Midbrain (tissue), 1 donor: ENCODE measurements at regions not wholly inside any gene's neighbourhood (a gene's known extent, or its start where the extent isn't known, plus 50 kb on each side); places are given as distances from the start of the nearest gene placed in this dataset.
"Not testable (repeated sequence)": the region's sequence is repeated elsewhere in the genome, so short reads cannot be mapped to it uniquely, and the experiment has no call there.

ENCODE experiments used
- DNase-seq: peaks from one replicate; lab custom pipeline; 2025; lab: John Stamatoyannopoulos, UW

DNA sequence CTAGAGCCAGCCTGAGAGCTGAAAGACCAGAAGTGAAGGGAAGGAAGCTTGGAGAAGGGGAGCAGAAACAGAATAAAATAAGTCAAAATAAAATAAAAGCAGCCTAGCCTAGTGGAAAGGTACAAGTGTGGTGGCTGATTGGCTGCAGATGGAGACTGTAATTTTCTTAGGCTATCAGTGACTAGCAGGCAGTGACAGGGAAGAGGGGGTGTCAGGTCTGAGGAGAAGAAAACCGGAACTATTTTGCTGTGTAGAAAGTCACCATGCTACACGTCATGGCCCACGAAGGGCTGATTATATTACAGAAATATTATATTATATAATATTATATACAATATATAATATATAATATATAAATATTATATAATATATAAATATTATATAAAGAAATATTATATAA, 98.1 kb upstream of the TAF11L2 start:
- no peak for DNase-seq

DNA sequence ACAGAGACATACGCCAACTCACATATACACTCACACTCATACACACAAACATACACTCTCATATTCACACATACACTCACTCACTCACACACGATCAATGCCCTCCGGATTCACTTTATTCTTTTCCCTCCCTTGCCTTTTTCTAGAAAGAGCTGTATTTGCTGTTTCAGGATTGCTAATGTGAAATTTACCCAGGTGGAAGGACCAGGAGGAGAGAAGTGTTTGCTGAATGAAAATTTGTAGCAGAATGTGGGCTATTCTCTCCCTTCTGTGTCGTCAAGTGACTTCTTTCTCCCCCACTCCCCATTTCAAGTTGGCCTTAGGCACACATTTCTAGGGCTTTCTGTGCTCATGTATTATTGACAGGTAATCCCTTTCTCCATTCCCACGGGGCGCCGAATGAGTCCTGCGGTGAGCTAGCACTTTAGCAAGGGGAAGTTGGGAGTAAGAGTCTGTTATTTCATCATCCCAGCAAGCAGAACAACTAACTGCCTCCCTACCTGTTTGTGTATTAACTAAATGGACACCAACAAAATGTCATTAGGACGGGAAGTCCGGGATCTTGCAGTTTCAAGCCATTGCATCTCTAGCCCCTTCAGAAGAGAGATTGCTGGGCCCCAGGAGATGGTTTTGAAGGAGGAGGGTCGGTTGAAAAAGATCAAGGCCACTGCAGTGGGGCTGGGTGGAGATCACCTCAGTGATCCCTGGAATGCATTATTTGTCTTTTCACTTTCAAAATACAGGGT, 97.1 kb upstream of the TAF11L2 start:
- DNase-seq, result no peak

DNA sequence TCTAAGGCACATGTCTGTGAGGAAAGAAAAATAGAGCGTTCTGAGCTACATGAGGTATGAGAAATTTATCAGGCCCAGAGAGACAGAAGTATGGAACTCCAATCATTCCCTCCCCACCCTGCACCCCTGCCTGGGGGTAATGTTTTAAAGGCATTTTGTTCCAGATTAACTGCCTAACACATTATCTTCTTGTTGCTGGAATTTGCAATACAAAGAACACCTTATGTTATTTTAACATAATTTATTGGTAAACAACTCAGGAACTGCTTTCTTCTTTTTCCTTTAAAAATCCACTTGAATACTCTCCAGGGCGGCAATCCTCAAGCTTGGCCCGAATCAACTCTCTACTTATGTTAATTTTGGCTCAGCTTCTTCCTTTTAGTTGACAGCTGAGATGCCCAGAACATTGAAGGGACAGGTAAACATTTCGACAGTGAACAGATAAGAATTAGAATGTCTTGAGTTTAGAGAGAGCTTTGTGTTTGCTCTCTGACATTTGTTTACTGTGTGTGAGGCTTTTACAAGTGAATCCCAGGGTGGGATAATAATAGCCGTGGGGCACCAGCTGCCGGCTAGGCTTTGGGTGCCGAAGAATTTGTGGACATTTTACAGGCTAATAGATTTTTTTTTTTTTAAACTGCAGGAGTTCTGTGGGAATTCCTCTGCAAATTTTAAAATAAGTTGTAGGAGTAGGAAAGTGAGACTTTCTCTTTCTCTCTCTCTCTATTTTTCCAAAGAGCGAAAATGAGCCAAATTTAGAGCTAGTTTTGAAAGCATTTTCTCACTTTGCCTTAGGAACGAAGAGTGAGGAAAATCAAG, 96.4 kb upstream of the TAF11L2 start:
- no peak for DNase-seq

DNA sequence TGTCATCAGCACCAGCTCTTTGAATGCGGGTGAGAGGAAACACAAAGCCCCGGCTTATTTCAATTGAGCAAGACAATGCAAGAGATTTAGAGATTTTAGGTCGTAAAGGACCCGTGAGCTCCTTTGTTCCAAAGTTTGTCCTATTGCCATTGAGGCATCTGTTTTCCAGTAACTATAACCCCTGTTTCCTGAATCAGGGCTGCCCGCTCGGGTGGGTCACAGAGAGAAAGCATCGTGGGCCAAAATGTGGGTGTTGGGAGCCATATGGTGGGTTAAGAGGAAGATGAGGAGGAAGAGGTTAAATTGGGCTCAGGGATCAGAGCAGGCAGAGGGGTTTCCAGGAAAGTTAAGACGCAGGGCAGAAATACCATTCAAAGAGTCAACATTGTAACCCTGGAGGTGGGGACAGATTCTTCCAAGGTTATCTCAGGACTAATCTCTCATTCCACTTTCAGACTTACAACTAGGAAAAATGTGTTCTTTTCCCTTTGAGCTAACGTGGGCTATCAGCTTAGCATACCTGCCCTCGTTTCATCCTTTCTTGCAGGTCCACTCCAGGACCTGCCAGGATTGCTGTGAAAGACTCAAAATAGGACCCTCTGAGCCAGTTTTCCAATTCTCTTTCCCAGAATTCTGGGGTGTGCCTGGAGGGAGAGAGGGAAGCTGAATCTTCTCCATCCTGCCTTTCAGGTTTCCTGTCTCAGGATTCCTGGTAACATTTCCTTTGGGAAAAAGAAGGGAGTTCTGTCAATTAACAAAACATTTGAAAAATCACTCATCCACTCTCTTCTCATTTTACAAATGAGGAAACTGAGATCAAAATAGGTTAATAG, 95.5 kb upstream of the TAF11L2 start:
- DNase-seq, result no peak

DNA sequence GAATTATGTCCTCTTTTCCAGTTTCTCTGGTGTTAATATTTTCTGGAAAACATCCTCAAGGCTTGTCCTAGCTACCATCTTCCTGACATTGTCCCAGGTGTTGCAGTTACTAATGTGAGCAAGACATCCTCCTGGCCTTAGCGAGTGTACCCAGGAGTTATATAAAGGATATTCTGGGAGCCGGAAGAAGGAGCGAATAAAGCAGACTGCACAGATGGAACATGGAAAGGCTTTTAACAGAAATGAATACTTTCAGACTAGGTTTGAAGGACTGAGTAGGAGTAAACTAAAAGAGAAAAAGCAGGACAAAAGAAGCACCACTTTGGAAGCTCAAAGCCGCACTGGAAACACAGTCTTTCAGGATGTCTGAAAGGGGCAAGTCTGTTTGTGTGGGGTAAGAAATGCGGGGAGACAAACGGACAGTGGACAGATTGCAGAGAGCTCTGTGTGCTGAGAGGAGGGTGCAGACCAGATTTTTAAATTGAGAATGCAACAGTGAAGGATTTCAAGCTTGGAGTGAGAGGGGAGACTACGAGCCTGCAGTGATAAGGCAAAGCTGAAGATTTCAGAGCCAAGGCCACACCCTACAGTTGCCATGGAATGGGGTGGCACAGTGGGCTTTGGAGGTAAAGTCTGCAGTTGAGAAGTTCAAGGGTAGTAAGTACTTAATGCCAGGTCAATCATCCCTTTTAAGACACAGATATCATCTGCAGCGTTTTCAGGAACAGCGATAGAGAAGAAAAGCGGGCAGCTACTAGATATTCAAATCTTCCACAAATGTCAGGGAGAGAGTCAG, 94.1 kb upstream of the TAF11L2 start:
- DNase-seq, result no peak

DNA sequence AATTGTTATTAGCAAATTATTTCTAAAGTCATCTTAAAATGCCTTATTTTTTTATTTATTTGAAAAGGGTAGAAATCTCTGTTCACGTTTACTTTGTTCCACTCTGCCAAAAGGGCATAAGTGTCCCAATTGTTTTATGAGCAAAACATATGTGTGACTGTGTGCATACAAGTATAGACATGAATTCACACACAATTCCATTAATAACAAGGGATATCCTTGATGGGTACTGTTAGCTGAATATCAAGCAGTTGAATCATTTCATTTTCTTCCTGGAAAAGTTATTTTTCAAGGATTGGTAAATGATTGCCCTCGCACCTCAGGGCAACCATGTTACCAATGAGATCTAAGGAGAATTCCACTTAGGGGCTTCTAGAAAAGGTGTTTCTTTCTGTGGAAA, 92.1 kb upstream of the TAF11L2 start:
- DNase-seq, result no peak

DNA sequence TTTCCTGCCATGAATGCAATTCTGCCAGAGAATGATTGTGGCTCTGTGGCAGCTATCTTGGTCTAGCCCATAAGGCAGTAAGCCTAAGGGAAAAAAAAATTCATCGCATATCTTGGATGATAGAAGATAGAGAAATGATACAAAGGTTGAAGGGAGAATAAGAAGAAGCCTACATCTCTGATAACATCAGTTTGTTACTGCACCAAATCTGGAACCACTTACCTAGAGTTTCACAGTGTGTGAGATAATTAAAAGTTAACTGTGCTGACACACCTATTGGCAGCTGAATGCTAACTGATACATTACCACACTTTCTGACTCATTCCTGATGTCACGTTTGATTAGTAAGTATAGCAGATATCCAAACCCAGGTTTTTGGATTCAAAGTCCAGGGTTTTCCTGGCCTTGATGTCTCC, 91.6 kb upstream of the TAF11L2 start:
- DNase-seq, result no peak

DNA sequence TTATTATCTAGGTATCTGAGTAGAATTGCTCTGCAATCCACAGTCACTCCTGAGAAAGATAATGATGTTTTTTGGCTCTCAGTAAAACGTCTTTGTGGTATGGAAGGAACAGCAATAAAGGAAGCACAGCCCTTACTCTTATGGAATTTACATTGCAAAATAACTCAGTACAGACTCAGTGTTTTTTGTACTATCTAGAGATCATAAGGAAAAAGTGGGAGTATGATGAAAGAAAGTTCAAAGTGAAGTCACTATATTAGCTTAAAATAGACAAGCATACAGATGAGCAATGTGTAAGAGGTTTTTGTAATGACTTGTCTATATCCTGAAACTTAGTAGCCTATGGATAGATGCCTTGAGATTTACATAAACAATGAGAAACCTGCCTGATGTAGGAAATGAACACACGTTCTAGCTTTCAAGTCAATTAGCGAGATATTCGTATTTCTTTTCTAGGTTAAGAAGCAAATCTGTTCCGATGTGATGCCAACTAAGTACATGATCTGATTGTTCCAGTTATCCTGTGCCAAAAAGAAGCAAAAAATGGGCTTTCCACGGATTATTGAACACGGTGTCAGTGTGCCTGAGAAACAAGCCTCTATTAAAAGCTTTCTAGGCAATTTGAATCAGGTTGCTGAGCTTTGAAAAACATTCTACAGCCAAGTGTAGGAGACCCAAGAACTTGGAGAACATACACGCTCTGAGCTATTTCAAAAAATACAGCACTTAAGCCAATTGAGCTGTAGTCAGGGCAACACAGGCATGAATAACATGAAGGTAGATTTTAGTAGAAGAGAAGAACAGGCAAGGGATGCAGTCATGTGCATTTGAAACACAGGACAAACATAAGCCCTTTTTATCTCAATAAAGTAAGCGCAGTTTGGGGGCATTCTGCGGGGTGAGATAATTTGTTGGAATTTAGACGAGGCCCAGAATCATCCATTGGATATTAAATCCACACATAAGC, 86.3 kb upstream of the TAF11L2 start:
- DNase-seq, result no peak

DNA sequence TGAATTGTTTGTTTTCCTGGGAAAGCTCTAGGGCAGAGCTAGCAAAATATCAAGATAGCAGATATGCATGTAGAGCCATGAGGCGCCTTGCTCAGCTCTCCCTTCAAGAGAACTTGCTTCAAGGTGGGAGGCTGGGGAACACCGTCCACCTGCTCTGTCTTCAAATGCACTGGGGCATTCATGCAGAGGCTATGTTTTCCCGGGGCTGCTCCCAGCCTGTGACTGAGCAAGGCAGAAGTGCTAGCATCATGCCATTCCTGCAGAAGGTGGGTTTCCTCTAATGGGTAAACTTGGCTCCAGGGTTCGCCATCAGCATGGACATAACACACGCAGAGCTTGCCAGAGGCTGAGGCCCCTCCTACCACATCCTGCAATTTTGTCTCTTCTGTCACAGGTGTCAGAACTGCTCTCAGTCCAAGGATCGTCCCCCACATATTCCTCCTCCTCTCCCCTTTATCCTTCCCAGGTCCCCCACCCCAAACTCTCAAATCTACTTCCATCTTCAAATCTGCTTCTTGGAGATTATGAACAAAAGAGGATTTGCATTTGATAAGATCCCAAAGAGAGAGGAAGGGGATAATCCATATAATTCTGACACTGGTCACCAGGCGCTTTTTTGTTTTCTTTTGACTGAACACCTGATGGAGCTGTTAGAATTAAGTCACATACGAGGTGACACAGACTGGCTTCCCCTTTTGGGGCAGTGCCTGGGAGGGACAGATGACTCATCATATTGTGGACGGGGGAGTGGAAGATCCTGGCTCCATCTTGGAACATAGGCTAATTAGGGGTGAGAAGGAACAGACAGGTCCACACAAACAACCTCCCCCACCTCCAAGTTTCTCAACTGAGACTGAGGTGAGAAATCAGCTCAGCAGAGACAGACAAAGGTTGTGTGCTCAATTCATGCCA, 85.0 kb upstream of the TAF11L2 start:
- DNase-seq, result no peak

DNA sequence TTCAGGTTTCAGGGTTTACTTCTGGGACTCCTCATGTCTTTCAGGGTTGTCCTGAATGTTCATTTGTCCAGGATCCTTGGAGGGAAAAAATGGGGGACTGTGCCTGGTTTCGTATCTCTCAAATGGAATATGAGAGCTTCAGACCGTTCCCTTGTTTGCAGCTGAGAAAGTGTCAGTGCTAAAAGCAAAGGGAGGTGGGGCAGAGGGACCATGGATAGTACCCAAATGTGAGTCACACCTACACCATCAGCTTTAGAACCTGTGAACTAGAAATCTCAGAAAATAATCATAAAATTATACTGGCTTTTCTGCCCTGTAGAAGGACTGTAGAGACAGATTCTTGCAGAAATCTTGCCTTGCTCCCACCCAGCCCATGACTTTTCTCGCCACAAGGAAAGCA, 84.3 kb upstream of the TAF11L2 start:
- DNase-seq, result no peak

DNA sequence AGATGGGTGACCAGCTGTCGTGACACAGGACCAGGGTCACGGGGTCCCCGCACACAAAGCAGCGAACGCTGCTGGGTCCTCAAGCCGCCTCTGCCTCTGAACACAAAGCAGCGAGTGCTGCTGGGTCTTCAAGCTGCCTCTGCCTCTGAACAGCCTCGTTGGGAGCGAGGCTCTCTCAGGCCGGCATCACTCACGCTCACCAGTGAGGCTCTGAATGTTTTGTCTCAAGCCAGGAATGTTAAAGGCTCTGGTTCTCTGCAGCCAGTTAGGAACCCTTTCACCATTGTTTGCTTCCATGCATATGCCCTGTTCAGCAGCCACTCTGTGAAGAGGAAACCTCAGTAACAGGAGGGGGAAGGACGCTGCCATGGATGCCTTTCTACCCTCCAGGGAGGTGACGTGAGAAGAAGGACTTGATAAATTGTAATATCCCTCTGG, 82.7 kb upstream of the TAF11L2 start:
- DNase-seq, result no peak

DNA sequence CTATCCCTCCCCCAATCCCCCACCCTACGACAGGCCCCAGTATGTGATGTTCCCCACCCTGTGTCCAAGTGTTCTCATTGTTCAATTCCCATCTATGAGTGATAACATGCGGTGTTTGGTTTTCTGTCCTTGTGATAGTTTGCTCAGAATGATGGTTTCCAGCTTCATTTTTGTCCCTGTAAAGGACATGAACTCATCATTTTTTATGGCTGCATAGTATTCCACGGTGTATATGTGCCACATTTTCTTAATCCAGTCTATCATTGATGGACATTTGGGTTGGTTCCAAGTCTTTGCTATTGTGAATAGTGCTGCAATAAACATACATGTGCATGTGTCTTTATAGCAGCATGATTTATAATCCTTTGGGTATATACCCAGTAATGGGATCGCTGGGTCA, 81.7 kb upstream of the TAF11L2 start:
- DNase-seq, result not testable (repeated sequence)

DNA sequence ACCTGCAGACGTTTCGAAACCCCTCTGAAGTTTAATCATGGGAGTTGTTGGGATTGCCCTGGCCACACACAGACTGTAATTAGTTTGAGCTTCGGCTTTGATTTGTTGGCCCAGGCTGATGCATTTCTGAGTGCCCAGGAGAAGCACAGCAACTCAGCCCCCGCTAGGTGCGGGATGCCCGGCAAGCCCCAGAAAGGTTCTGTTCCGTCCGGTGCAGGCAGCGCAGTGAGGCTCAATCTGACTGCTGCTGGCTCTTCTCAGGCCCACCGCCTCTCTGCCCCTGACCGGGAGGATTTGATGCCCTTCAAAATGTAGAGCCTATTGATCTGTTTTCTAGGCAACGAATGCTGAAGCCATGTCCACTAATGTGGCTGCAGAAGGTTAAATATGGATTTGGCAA, 73.4 kb upstream of the TAF11L2 start:
- DNase-seq, result no peak

DNA sequence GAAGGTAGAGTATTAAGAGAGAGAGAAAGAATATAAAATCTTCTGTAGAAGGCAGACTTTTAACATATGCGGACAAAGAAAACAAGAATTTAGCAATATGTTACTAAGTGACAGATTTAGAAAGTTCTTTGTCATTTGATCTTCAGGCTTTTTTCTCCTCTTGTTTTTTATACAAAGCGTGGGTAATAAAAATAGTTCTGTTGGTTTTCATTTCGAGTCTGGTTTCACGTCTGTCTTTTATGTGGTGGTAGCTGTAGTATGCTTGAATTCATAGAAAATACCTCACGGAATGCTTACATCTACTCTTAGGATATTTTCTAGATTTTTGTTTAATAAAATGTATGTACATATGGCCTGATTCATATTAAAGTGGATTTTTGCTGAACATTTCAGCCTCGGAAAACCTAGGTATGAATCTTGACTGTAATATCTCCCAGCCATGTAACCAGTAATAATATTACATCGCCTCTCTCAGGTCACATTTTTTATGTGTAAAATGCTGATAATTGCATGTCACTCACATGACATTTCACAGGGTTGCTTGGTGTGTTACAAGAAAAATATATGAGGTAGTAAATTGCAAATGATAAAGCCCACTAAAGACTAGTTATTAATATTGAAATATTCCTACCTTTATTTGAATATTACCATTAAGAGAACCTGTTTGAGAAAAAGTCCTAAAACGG, 72.5 kb upstream of the TAF11L2 start:
- no peak for DNase-seq

DNA sequence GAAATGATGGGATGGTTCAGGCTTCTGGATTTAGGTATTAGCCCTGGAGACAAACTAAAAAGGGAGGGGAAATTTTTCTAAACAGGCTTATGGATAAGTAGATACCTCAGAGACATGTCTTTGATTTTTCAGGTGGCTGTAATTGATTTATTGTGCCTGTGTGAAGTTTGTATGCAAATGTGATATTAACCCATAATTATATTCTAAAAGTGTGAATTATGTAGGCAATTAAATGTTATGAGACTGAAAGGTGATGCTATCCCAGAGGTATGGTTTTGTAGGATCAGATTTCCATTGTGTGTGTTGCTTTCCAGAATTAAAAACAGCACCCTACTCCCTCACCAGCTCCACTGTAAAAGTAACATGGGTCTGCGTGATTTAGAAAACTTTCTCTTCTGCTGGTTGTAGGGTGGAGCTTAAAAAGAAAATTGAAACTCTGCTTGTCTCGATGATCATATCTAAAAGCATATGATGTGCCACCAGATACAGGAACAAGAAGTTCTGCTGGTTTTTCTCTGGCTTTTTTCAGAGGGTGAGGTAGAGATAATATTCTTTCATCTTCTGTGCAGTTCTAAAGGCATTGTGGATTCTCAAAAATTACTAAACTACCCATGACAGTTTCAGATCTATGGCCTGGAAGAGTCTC, 71.8 kb upstream of the TAF11L2 start:
- no peak for DNase-seq

DNA sequence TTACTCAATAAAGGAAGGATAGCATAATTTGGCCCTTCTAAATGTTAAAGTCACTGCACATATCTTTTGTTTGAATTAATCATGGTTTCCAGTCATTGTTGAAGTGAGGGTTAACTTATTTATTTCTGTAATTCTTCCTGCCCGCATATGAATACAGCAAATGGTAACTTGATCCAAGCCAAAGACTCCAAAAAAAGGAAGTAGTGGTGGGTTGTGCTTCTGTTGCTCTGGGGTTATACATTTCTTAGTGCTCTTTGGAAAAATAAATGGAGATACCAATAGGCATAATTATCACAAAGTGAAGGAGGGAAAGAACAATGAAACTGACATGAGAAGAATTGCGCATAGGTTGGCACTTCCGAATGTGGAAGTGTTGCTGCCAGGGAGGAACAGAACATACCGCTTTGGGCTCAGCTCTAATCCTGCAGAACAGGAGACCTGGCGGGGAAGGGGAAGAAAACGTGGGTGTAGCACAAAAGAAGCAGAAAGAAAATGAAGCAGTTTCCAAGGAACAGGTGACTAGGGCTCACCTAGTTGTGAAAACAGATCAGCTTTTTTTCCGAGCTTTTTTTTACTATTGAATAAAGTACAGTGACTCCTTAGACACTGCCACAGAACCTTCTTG, 69.7 kb upstream of the TAF11L2 start:
- DNase-seq, result no peak

DNA sequence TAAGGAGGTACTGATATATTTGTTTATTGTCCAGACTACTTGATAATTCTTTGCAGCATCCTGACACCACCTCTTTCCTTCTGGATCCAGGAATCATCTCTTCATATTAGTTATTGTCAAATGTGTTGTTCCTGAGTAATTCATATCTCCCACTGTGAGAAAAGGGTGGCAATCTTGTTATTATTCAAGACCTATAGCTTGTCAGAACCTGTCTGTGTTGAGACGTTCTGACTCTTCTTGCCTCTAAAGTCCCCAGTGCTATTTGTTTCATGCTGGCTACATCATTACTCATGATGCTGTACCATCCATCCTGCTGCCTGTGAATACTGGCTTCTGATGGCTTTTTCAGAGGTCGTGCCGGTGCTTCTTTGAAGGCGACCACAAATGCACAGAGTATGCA, 68.7 kb upstream of the TAF11L2 start:
- no peak for DNase-seq

DNA sequence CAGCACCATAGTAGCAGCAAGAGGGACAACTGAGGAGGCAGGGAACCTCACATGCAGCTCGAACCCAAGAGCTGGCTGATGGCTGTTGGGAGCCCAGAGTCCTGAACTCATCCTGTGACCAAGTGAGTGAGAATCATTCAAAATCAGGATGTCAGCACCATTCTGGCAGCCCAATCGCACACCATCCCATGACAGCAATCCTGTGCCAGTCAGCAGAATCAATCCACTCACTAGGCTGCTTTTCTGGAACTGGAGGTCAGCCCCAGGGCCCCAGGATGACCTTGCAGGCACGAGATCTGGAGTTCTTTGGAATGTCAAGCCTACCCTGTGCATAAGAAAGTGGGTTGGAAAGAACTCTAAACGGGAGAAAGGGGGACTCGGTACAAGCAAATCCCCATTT, 67.8 kb upstream of the TAF11L2 start:
- no peak for DNase-seq
